HCT116 (cell line): ENCODE measurements at regions not wholly inside any gene's neighbourhood (a gene's known extent, or its start where the extent isn't known, plus 50 kb on each side); places are given as distances from the start of the nearest gene placed in this dataset.
A peak's percentile ranks its signal among the peaks of the same experiment; 100 is the strongest.

Source experiments
- ATAC-seq: fragments of 200-7000 bp; cut with Tn5 transposase; 2 replicates; pipeline ENCODE4 v1.9.1; 2020; ENCODE audit warnings: mild to moderate bottlenecking, moderate library complexity
- BruUV-seq: library from RNA; stranded (reverse); fragments of 400-500 nt; replicated peaks from 2 replicates; lab custom pipeline; 2021; lab: Mats Ljungman, UMichigan
- CTCF ChIA-PET: fragments of 300-600 bp; sonication (Branson Sonifier 250); formaldehyde crosslinking; loops from one replicate; lab custom pipeline; 2021; ENCODE audit warnings: antibody characterized with exemption; lab: Charles Lee
- POLR2A ChIA-PET: fragments of 300-600, 350-600 bp; sonication (Branson Sonifier 250); formaldehyde crosslinking; loops from one replicate; lab custom pipeline; 2021; ENCODE audit warnings: antibody characterized with exemption; lab: Charles Lee
- RAD21 ChIA-PET, 2 experiments: fragments of 300-600 bp; sonication (Branson Sonifier 250); formaldehyde crosslinking; loops; one replicate each; lab custom pipeline; 2023; ENCODE audit warnings: low total read pairs in 2 of 2; ENCODE audit not compliant: uncharacterized antibody in 2 of 2, unreplicated experiment in 2 of 2, low non-redundant PET in 1 of 2; lab: Charles Lee
- DNase-seq: peaks from one replicate; pipeline ENCODE4 v3.0.0-alpha.2; 2010; ENCODE audit warnings: low read depth, low spot score
- H2AFZ ChIP-seq: fragments of 200-600 bp; shearing (Covaris generic), sonication (generic); 2 replicates; pipeline ENCODE4 v1.6.1; 2017; ENCODE audit warnings: low read depth, mixed run types, mixed read lengths, antibody characterized with exemption, low read length; ENCODE audit not compliant: poor library complexity, severe bottlenecking
- H3K27ac ChIP-seq: 2 replicates; pipeline ENCODE4 v1.5.1; 2012; ENCODE audit warnings: low read depth, low read length
- H3K27me3 ChIP-seq: fragments of 200-600 bp; sonication (generic); 2 replicates; pipeline ENCODE4 v1.6.1; 2016; ENCODE audit warnings: mixed run types, low read length, mixed read lengths; ENCODE audit not compliant: insufficient read depth
- H3K36me3 ChIP-seq, 2 experiments: fragments of 200-500 bp in 1 of 2; fragments of 200-600 bp in 1 of 2; sonication (Bioruptor generic) in 1 of 2; sonication (generic) in 1 of 2; 2 replicates each; pipeline versions ENCODE4 v1.5.1 to v1.6.1; 2014 to 2016; ENCODE audit warnings: low read length in 2 of 2, inconsistent platforms in 1 of 2, mixed read lengths in 1 of 2, mixed run types in 1 of 2; ENCODE audit not compliant: insufficient read depth in 2 of 2, control insufficient read depth in 1 of 2
- H3K4me1 ChIP-seq, 2 experiments: fragments of 200-600 bp in 1 of 2; sonication (generic) in 1 of 2; 2 replicates each; pipeline versions ENCODE4 v1.5.1 to v1.6.1; 2012 to 2017; ENCODE audit warnings: low read length in 2 of 2, inconsistent platforms in 1 of 2, mild to moderate bottlenecking in 1 of 2, mixed read lengths in 1 of 2, mixed run types in 1 of 2, moderate library complexity in 1 of 2; ENCODE audit not compliant: insufficient read depth in 2 of 2, control insufficient read depth in 1 of 2
- H3K4me2 ChIP-seq: fragments of 200-600 bp; sonication (generic); 2 replicates; pipeline ENCODE4 v1.6.1; 2017; ENCODE audit warnings: mixed run types, low read length, mixed read lengths
- H3K4me3 ChIP-seq, 2 experiments: fragments of 200-600 bp in 1 of 2; sonication (generic) in 1 of 2; replicated peaks in 1 of 2; 2 replicates each; pipeline ENCODE4 v1.5.1; 2011 to 2016; ENCODE audit warnings: low read length in 2 of 2, control low read depth in 1 of 2, low read depth in 1 of 2, mild to moderate bottlenecking in 1 of 2, mixed read lengths in 1 of 2, mixed run types in 1 of 2
- H3K79me2 ChIP-seq: fragments of 200-600 bp; sonication (generic); 2 replicates; pipeline ENCODE4 v1.6.1; 2017; ENCODE audit warnings: mild to moderate bottlenecking, mixed run types, low read length, moderate library complexity, mixed read lengths; ENCODE audit not compliant: insufficient read depth
- H3K9ac ChIP-seq: fragments of 200-600 bp; sonication (generic); 2 replicates; pipeline ENCODE4 v1.6.1; 2016; ENCODE audit warnings: low read length, mixed read lengths
- H3K9me2 ChIP-seq: fragments of 200-600 bp; sonication (generic), shearing (Covaris generic); 2 replicates; pipeline ENCODE4 v1.6.1; 2017; ENCODE audit warnings: mixed run types, mild to moderate bottlenecking, moderate library complexity; ENCODE audit not compliant: insufficient read depth
- H3K9me3 ChIP-seq, 2 experiments: fragments of 200-500 bp in 1 of 2; fragments of 200-600 bp in 1 of 2; sonication (Bioruptor generic) in 1 of 2; sonication (generic) in 1 of 2; 2 replicates each; pipeline ENCODE4 v1.6.1; 2014 to 2017; ENCODE audit warnings: low read length in 2 of 2, mixed read lengths in 2 of 2, inconsistent platforms in 1 of 2, low read depth in 1 of 2, mild to moderate bottlenecking in 1 of 2, mixed run types in 1 of 2, moderate library complexity in 1 of 2; ENCODE audit not compliant: control insufficient read depth in 1 of 2, insufficient read depth in 1 of 2
- H4K20me1 ChIP-seq: fragments of 200-600 bp; sonication (generic), shearing (Covaris generic); 2 replicates; pipeline ENCODE4 v1.6.1; 2017; ENCODE audit warnings: mixed run types, mild to moderate bottlenecking, moderate library complexity; ENCODE audit not compliant: insufficient read depth
- EGR1 ChIP-seq: IDR thresholded peaks from 2 replicates; pipeline ENCODE4 v1.6.1; 2012; ENCODE audit warnings: low read depth
- RAD21 ChIP-seq: IDR thresholded peaks from 2 replicates; pipeline ENCODE4 v1.6.1; 2012; ENCODE audit warnings: low read depth, mild to moderate bottlenecking
- SRF ChIP-seq: IDR thresholded peaks from 2 replicates; pipeline ENCODE4 v1.6.1; 2012; ENCODE audit warnings: low read depth
- TCF7L2 ChIP-seq: IDR thresholded peaks from 2 replicates; pipeline ENCODE4 v1.7.0; 2011; ENCODE audit warnings: borderline replicate concordance, inconsistent platforms; ENCODE audit not compliant: insufficient read depth, insufficient read length; ENCODE audit errors: extremely low read depth
- YY1 ChIP-seq: IDR thresholded peaks from 2 replicates; pipeline ENCODE4 v1.6.1; 2011; ENCODE audit warnings: low read length, low read depth, moderate library complexity, mild to moderate bottlenecking; ENCODE audit not compliant: insufficient replicate concordance; ENCODE audit errors: extremely low read depth
- ZFX ChIP-seq: fragments of 450-650 bp; IDR thresholded peaks from 2 replicates; pipeline ENCODE4 v1.6.1; 2017
- ZNF274 ChIP-seq: fragments of 200-500 bp; sonication (Bioruptor generic); IDR thresholded peaks from 2 replicates; pipeline ENCODE4 v1.6.1; 2014; ENCODE audit warnings: mild to moderate bottlenecking, low read depth, low read length, inconsistent platforms
- intact Hi-C: fragments of 100-400 bp; cut with micrococcal nuclease; formaldehyde crosslinking; loops from 2 replicates; pipeline ENCODE4 v1.10.0; 2022
- TF ChIP-seq, protein P1 (sequence below): IDR thresholded peaks from 2 replicates; pipeline ENCODE4 v1.6.1; 2011; ENCODE audit warnings: mild to moderate bottlenecking, low read length, moderate library complexity; ENCODE audit not compliant: insufficient replicate concordance; ENCODE audit errors: extremely low read depth

DNA sequence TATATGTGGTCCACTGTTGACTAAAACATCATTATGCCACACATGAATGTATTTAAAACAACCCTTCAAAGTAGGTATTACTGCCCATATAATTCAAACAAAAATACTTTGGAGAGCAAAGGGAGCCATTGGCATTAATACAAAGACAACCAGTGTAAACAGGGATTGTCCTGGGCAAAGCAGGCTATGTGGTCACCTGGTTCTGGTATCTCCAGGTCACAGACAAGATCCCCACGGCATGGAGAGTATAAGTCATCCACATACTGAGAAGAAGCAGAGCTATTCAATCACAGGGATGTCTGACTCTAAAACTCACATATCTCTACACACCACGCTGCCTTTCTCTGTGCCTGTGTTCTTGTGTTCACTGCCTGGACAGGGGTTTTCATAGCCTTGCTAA is 81.4 kb upstream of the BZW1 start:
- POLR2A ChIA-PET, result no interaction called here
- intact Hi-C loops, result no loop called here
- Histone ChIP-seq H3K27me3 (no peaks in the 10 kb centered on the region), H3K9me3 (no peaks in the 10 kb centered on the region), H3K4me1 (no peaks in the 10 kb centered on the region), H3K4me2 (no peak overlapping the region), H3K36me3 (no peaks in the 10 kb centered on the region), H3K9me2 (no peaks in the 10 kb centered on the region), H3K79me2 (no peaks in the 10 kb centered on the region), H3K9ac (no peak overlapping the region), H3K27ac (no peak overlapping the region), H2AFZ (no peak overlapping the region), H4K20me1 (no peaks in the 10 kb centered on the region), H3K4me3 (no peak overlapping the region)
- RAD21 ChIA-PET, result no interaction called here
- BruUV-seq, result no TSS peak
- CTCF ChIA-PET, result no interaction called here
- DNase-seq (no peak), ATAC-seq (no peak)
- TF ChIP-seq, protein P1, sequence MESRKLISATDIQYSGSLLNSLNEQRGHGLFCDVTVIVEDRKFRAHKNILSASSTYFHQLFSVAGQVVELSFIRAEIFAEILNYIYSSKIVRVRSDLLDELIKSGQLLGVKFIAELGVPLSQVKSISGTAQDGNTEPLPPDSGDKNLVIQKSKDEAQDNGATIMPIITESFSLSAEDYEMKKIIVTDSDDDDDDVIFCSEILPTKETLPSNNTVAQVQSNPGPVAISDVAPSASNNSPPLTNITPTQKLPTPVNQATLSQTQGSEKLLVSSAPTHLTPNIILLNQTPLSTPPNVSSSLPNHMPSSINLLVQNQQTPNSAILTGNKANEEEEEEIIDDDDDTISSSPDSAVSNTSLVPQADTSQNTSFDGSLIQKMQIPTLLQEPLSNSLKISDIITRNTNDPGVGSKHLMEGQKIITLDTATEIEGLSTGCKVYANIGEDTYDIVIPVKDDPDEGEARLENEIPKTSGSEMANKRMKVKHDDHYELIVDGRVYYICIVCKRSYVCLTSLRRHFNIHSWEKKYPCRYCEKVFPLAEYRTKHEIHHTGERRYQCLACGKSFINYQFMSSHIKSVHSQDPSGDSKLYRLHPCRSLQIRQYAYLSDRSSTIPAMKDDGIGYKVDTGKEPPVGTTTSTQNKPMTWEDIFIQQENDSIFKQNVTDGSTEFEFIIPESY, result no peak
- TF ChIP-seq YY1 (no peak), TCF7L2 (no peak), SRF (no peak), ZFX (no peak), EGR1 (no peak)

GRCh38 chr2:200730960-200731359 is 80.8 kb upstream of the BZW1 start:
- H3K27ac ChIP-seq, result no peak overlapping the region
- RAD21 ChIA-PET, result no interaction called here
- no peaks in the 10 kb centered on the region for H3K27me3 ChIP-seq
- BruUV-seq, result no TSS peak
- POLR2A ChIA-PET, result interaction anchor here (1.0 kb wide), 1 partner anchor 18 kb away, joined by 3 read pairs; no protein-coding TSS in a partner anchor
- no peak for ATAC-seq
- no peak overlapping the region for H3K4me3 ChIP-seq
- no peak overlapping the region for H2AFZ ChIP-seq
- H3K4me1 ChIP-seq, result peaks cover 0 to 5% of the 10 kb centered on the region in 2 experiments; a peak in 1 of 4 replicates
- no peak overlapping the region for H3K9ac ChIP-seq
- no peaks in the 10 kb centered on the region for H3K79me2 ChIP-seq
- no peaks in the 10 kb centered on the region for H3K36me3 ChIP-seq
- intact Hi-C loops, result no loop called here
- H3K9me2 ChIP-seq, result no peaks in the 10 kb centered on the region
- no peaks in the 10 kb centered on the region for H3K9me3 ChIP-seq
- H3K4me2 ChIP-seq, result no peak overlapping the region
- CTCF ChIA-PET, result no interaction called here
- no peak for TF ChIP-seq ZNF274
- peak; percentile 48 for TF ChIP-seq RAD21
- TF ChIP-seq, all 23 proteins: peak for 1
- DNase-seq, result no peak
- no peaks in the 10 kb centered on the region for H4K20me1 ChIP-seq
